ENCODE measurements at regions not wholly inside any gene's neighbourhood (a gene's known extent, or its start where the extent isn't known, plus 50 kb on each side); places are given as distances from the start of the nearest gene placed in this dataset.

DNA sequence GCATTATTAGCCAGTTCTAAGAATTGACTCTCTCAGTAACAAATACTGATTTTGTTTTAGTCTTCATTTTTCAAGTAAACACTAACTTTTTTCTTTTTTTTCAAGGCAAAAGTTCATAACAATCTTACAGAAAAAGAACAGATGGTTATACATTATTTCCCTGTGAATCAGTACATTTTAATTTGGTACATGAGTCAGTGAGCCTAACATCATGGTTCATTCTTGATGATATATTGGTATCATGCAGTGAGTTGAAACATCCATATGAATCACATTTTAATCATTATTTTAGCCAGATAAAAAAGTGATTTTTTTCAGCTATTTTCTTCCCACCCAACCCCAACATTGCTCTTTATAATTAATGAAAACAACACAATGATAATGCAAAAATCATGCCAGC, 184.3 kb upstream of the TACR3 start:
- TF ChIP-seq, protein P1, sequence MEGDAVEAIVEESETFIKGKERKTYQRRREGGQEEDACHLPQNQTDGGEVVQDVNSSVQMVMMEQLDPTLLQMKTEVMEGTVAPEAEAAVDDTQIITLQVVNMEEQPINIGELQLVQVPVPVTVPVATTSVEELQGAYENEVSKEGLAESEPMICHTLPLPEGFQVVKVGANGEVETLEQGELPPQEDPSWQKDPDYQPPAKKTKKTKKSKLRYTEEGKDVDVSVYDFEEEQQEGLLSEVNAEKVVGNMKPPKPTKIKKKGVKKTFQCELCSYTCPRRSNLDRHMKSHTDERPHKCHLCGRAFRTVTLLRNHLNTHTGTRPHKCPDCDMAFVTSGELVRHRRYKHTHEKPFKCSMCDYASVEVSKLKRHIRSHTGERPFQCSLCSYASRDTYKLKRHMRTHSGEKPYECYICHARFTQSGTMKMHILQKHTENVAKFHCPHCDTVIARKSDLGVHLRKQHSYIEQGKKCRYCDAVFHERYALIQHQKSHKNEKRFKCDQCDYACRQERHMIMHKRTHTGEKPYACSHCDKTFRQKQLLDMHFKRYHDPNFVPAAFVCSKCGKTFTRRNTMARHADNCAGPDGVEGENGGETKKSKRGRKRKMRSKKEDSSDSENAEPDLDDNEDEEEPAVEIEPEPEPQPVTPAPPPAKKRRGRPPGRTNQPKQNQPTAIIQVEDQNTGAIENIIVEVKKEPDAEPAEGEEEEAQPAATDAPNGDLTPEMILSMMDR (IDR thresholded peaks at IDR 0.05): no peak
- TF ChIP-seq POLR2A (IDR thresholded peaks at IDR 0.05): no peak
